GM12891 (cell line): ENCODE measurements at regions not wholly inside any gene's neighbourhood (a gene's known extent, or its start where the extent isn't known, plus 50 kb on each side); places are given as distances from the start of the nearest gene placed in this dataset.

Source experiments
- PAX5 ChIP-seq: IDR thresholded peaks from 2 replicates; pipeline ENCODE4 v1.6.1; 2011; ENCODE audit warnings: low read length, moderate library complexity, mild to moderate bottlenecking; ENCODE audit not compliant: insufficient read depth, severe bottlenecking
- POLR2A ChIP-seq: IDR thresholded peaks from 2 replicates; pipeline ENCODE4 v1.6.1; 2011; ENCODE audit warnings: low read depth, low read length, control low read depth
- POLR2AphosphoS5 ChIP-seq: IDR thresholded peaks from 2 replicates; pipeline ENCODE4 v1.6.1; 2011; ENCODE audit warnings: low read depth, low read length, control low read depth
- SPI1 ChIP-seq: IDR thresholded peaks from 2 replicates; pipeline ENCODE4 v1.6.1; 2011; ENCODE audit warnings: low read depth, low read length, control low read depth
- TAF1 ChIP-seq: IDR thresholded peaks from 2 replicates; pipeline ENCODE4 v1.6.1; 2011; ENCODE audit warnings: low read depth, low read length, control low read depth

DNA sequence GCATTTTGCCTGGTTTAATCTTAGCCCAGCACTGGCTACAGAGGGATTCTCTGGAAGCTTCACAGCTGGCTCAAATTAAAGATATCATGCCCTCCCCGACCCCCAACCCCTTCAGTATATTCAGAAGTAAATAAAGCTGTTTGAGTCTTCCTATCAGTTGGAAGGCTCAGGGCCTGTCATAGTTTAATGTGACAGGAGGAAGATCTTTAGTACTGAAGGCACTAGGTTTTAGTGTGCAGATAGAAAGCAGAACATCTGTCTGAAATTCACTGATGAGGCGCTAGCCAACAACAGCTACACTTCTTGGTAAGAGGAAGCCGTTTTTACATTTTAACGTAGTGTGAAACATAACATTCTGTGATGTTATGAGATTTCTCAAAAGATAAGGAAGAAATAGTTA lies 969.1 kb upstream of the CDH2 start:
- TF ChIP-seq POLR2A = no peak
- no peak for TF ChIP-seq TAF1
- no peak for TF ChIP-seq POLR2AphosphoS5
- no peak for TF ChIP-seq SPI1
- TF ChIP-seq PAX5 = no peak
